H9 (cell line): ENCODE measurements at regions not wholly inside any gene's neighbourhood (a gene's known extent, or its start where the extent isn't known, plus 50 kb on each side); places are given as distances from the start of the nearest gene placed in this dataset.

Source experiments
- DNase-seq: peaks from one replicate; pipeline ENCODE4 v3.0.0-alpha.2; 2017
- H2AFZ ChIP-seq: one replicate; pipeline ENCODE4 v1.6.1; 2013; ENCODE audit warnings: mild to moderate bottlenecking, low read length, control low read depth, moderate library complexity
- H2AK5ac ChIP-seq: 2 replicates; pipeline ENCODE4 v1.6.1; 2013; ENCODE audit warnings: low read length, control low read depth, mixed read lengths; ENCODE audit not compliant: insufficient read length
- H2BK120ac ChIP-seq: one replicate; pipeline ENCODE4 v1.6.1; 2013; ENCODE audit warnings: low read depth, mild to moderate bottlenecking, low read length, control low read depth, inconsistent platforms; ENCODE audit not compliant: poor library complexity, severe bottlenecking
- H2BK12ac ChIP-seq: 2 replicates; pipeline ENCODE4 v1.6.1; 2013; ENCODE audit warnings: low read length, control low read depth, mixed read lengths, low read depth; ENCODE audit not compliant: insufficient read length
- H2BK15ac ChIP-seq: 2 replicates; pipeline ENCODE4 v1.6.1; 2013; ENCODE audit warnings: low read depth, low read length, control low read depth
- H2BK20ac ChIP-seq: one replicate; pipeline ENCODE4 v1.6.1; 2013; ENCODE audit warnings: low read depth, mild to moderate bottlenecking, low read length, control low read depth, inconsistent platforms; ENCODE audit not compliant: poor library complexity, severe bottlenecking
- H2BK5ac ChIP-seq: 2 replicates; pipeline ENCODE4 v1.6.1; 2013; ENCODE audit warnings: low read length, control low read depth, mixed read lengths; ENCODE audit not compliant: insufficient read length
- H3K14ac ChIP-seq: 2 replicates; pipeline ENCODE4 v1.6.1; 2013; ENCODE audit warnings: low read length, control low read depth; ENCODE audit not compliant: insufficient read depth
- H3K18ac ChIP-seq: 2 replicates; pipeline ENCODE4 v1.6.1; 2013; ENCODE audit warnings: low read depth, mild to moderate bottlenecking, mixed read lengths, low read length, control low read depth; ENCODE audit not compliant: insufficient read length
- H3K23ac ChIP-seq: 2 replicates; pipeline ENCODE4 v1.6.1; 2013; ENCODE audit warnings: low read length, control low read depth, mixed read lengths, low read depth; ENCODE audit not compliant: insufficient read length
- H3K23me2 ChIP-seq: 2 replicates; pipeline ENCODE4 v1.6.1; 2013; ENCODE audit warnings: low read depth, mild to moderate bottlenecking, mixed read lengths, low read length, control low read depth; ENCODE audit not compliant: insufficient read length, poor library complexity, severe bottlenecking
- H3K27ac ChIP-seq: 2 replicates; pipeline ENCODE4 v1.5.1; 2013; ENCODE audit warnings: low read length, control low read depth, mixed read lengths, low read depth; ENCODE audit not compliant: insufficient read length
- H3K27me3 ChIP-seq: 2 replicates; pipeline ENCODE4 v1.6.1; 2013; ENCODE audit warnings: low read length, control low read depth, inconsistent platforms; ENCODE audit not compliant: insufficient read depth
- H3K4ac ChIP-seq: 2 replicates; pipeline ENCODE4 v1.6.1; 2013; ENCODE audit warnings: low read depth, mild to moderate bottlenecking, control low read depth, inconsistent platforms, low read length, moderate library complexity
- H3K4me1 ChIP-seq: 2 replicates; pipeline ENCODE4 v1.6.1; 2013; ENCODE audit warnings: low read length, control low read depth, inconsistent platforms; ENCODE audit not compliant: insufficient read depth
- H3K4me2 ChIP-seq: 2 replicates; pipeline ENCODE4 v1.6.1; 2013; ENCODE audit warnings: low read length, control low read depth, mixed read lengths; ENCODE audit not compliant: insufficient read length, insufficient read depth
- H3K56ac ChIP-seq: 2 replicates; pipeline ENCODE4 v1.6.1; 2013; ENCODE audit warnings: low read depth, mild to moderate bottlenecking, mixed read lengths, low read length, control low read depth; ENCODE audit not compliant: insufficient read length
- H3K79me1 ChIP-seq: 2 replicates; pipeline ENCODE4 v1.6.1; 2013; ENCODE audit warnings: low read depth, mild to moderate bottlenecking, moderate library complexity, low read length, control low read depth, inconsistent platforms; ENCODE audit not compliant: insufficient read depth, poor library complexity, severe bottlenecking
- H3K79me2 ChIP-seq: 2 replicates; pipeline ENCODE4 v1.6.1; 2013; ENCODE audit warnings: low read length, control low read depth, inconsistent platforms; ENCODE audit not compliant: insufficient read depth
- H3K9ac ChIP-seq: 2 replicates; pipeline ENCODE4 v1.6.1; 2013; ENCODE audit warnings: low read length, control low read depth, mixed read lengths; ENCODE audit not compliant: insufficient read length; ENCODE audit errors: extremely low read depth
- H3K9me3 ChIP-seq: one replicate; pipeline ENCODE4 v1.6.1; 2013; ENCODE audit warnings: low read depth, low read length, inconsistent platforms; ENCODE audit not compliant: control insufficient read depth
- H3T11ph ChIP-seq: one replicate; pipeline ENCODE4 v1.6.1; 2013; ENCODE audit warnings: mild to moderate bottlenecking, low read length, control low read depth, inconsistent platforms
- H4K20me1 ChIP-seq: one replicate; pipeline ENCODE4 v1.6.1; 2013; ENCODE audit not compliant: control insufficient read depth, insufficient read length, insufficient read depth
- H4K5ac ChIP-seq: 2 replicates; pipeline ENCODE4 v1.6.1; 2013; ENCODE audit warnings: low read depth, mild to moderate bottlenecking, mixed read lengths, low read length, control low read depth; ENCODE audit not compliant: insufficient read length
- H4K8ac ChIP-seq: replicated peaks from 2 replicates; pipeline ENCODE4 v1.6.1; 2013; ENCODE audit warnings: low read length, control low read depth, mixed read lengths, low read depth; ENCODE audit not compliant: insufficient read length
- H4K91ac ChIP-seq: 2 replicates; pipeline ENCODE4 v1.6.1; 2013; ENCODE audit warnings: low read depth, mild to moderate bottlenecking, moderate library complexity, mixed read lengths, low read length, control low read depth; ENCODE audit not compliant: insufficient read length
- H3K27ac Mint-ChIP-seq, 3 experiments: 2 replicates in 2 of 3; 3 replicates in 1 of 3; pipeline ENCODE4 v1.8.0; 2020 to 2021; ENCODE audit warnings: mixed read lengths in 3 of 3, mild to moderate bottlenecking in 1 of 3, moderate library complexity in 1 of 3
- H3K27me3 Mint-ChIP-seq: 2 replicates; pipeline ENCODE4 v1.8.0; 2021; ENCODE audit warnings: low read depth, mild to moderate bottlenecking, moderate library complexity, mixed read lengths
- H3K36me3 Mint-ChIP-seq, 3 experiments: 2 replicates in 2 of 3; 3 replicates in 1 of 3; pipeline ENCODE4 v1.8.0; 2020 to 2021; ENCODE audit warnings: low read depth in 3 of 3, mixed read lengths in 3 of 3; ENCODE audit not compliant: insufficient read depth in 1 of 3
- H3K4me1 Mint-ChIP-seq, 2 experiments: 2 replicates each; pipeline ENCODE4 v1.8.0; 2020; ENCODE audit warnings: mixed read lengths in 2 of 2
- H3K4me3 Mint-ChIP-seq, 2 experiments: 2 replicates in 1 of 2; 3 replicates in 1 of 2; pipeline ENCODE4 v1.8.0; 2020 to 2021; ENCODE audit warnings: mild to moderate bottlenecking in 2 of 2, mixed read lengths in 2 of 2, moderate library complexity in 1 of 2
- H3K9me3 Mint-ChIP-seq, 2 experiments: 2 replicates in 1 of 2; 3 replicates in 1 of 2; pipeline ENCODE4 v1.8.0; 2020; ENCODE audit warnings: mild to moderate bottlenecking in 2 of 2, mixed read lengths in 2 of 2, moderate library complexity in 1 of 2
- CTCF ChIP-seq: fragments of 200-600 bp; sonication (generic); conservative IDR thresholded peaks from 3 replicates; pipeline ENCODE4 v1.8.0; 2021; ENCODE audit warnings: antibody characterized with exemption, mild to moderate bottlenecking
- whole genome bisulfite sequencing: extraction: QIAGEN DNeasy Blood & Tissue Kit; methylation state at CpG from one replicate; pipeline ENCODE4 v1.1.7; 2013; ENCODE audit warnings: missing lambda C conversion rate, low lambda C conversion rate, mixed read lengths; ENCODE audit not compliant: insufficient read length; ENCODE audit errors: extremely low coverage; 5-methylcytosine and 5-hydroxymethylcytosine counted together

GRCh38 chr10:128550045-128550444 is 423.8 kb upstream of the MKI67 start:
- Histone ChIP-seq H4K8ac (no peak overlapping the region), H3T11ph (no peak overlapping the region)

More at GRCh38 chr10:128550045-128550444, 423.8 kb upstream of the MKI67 start:
- no peak overlapping the region for H2BK20ac ChIP-seq
- no peak overlapping the region for H3K18ac ChIP-seq
- no peak overlapping the region for H2AK5ac ChIP-seq
- H3K56ac ChIP-seq, result no peak overlapping the region
- H3K27ac ChIP-seq, result no peak overlapping the region
- H3K36me3 Mint-ChIP-seq, result peaks cover 0 to 20% (median 0%) of the 10 kb centered on the region in 3 experiments; a peak in 3 of 7 replicates
- H3K9ac ChIP-seq, result no peak overlapping the region
- no peak overlapping the region for H2BK12ac ChIP-seq
- H2BK120ac ChIP-seq, result no peak overlapping the region
- H3K23me2 ChIP-seq, result no peaks in the 10 kb centered on the region
- H3K9me3 Mint-ChIP-seq, result peaks cover 11 to 16% of the 10 kb centered on the region in 2 experiments
- H3K79me2 ChIP-seq, result no peaks in the 10 kb centered on the region
- H3K9me3 ChIP-seq, result peaks cover 8% of the 10 kb centered on the region
- peaks cover 7 to 11% of the 10 kb centered on the region in 2 experiments; a peak in 3 of 4 replicates for H3K4me1 Mint-ChIP-seq
- no peak overlapping the region for H3K4ac ChIP-seq
- H3K79me1 ChIP-seq, result no peaks in the 10 kb centered on the region
- H4K20me1 ChIP-seq, result no peaks in the 10 kb centered on the region
- no peak overlapping the region for H3K4me2 ChIP-seq
- H3K4me1 ChIP-seq, result no peaks in the 10 kb centered on the region; the same call in 1 of the 2 replicates
- no peaks in the 10 kb centered on the region for H3K27me3 ChIP-seq
- no peak overlapping the region for H4K91ac ChIP-seq
- H3K14ac ChIP-seq, result no peak overlapping the region
- whole genome bisulfite sequencing, result no CpG with 5 or more reads among the region's 10 CpGs
- H4K5ac ChIP-seq, result no peak overlapping the region
- peak; percentile 25; the same call in 1 of the 3 replicates for TF ChIP-seq CTCF
- no peak overlapping the region for H3K23ac ChIP-seq
- H2BK5ac ChIP-seq, result no peak overlapping the region
- H2AFZ ChIP-seq, result no peak overlapping the region
- no peak for DNase-seq
- peaks cover 4% of the 10 kb centered on the region for H3K27me3 Mint-ChIP-seq
- H2BK15ac ChIP-seq, result no peak overlapping the region
- H3K4me3 Mint-ChIP-seq, result no peak overlapping the region
- H3K27ac Mint-ChIP-seq, result no peak overlapping the region
